ENCODE measurements at regions not wholly inside any gene's neighbourhood (a gene's known extent, or its start where the extent isn't known, plus 50 kb on each side); places are given as distances from the start of the nearest gene placed in this dataset.

DNA sequence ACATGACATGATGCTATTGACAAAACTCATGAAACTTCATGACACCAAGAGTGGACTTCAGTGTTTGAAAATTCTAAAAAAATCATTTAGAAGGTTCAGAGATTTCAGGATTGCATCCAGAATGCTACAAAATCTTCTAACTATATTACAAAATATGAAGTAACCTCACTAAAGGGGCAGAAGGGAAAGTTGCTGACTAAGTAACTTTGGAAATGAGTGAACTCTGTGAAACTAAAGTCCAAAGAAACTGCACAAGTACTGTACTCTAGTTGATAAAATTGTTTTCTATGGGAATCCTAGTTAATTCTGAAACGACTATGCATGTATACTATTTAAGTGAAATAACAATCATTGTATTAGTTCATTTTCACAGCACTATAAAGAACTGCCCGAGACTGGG, 184.4 kb downstream of the LYPLAL1 start:
- no peaks in the 10 kb centered on the region for H3K27me3 Mint-ChIP-seq
- no peaks in the 10 kb centered on the region for H3K36me3 Mint-ChIP-seq (ENCODE audit: low read depth)
- H3K27ac Mint-ChIP-seq, result no peak overlapping the region
- DNase-seq (no peak), ATAC-seq (no peak)
- no peaks in the 10 kb centered on the region for H3K4me1 Mint-ChIP-seq
- H3K4me3 Mint-ChIP-seq, result no peak overlapping the region
- no peaks in the 10 kb centered on the region for H3K9me3 ChIP-seq (ENCODE audit: control insufficient read depth, low read length, poor library complexity, severe bottlenecking)

GRCh38 chr1:219354962-219355361, 181.3 kb downstream of the LYPLAL1 start:
- DNase-seq (no peak), ATAC-seq (no peak)
- Mint-ChIP-seq H3K4me3 (no peak overlapping the region), H3K27me3 (no peaks in the 10 kb centered on the region), H3K27ac (no peak overlapping the region), H3K36me3 (ENCODE audit: low read depth) (no peaks in the 10 kb centered on the region), H3K4me1 (no peaks in the 10 kb centered on the region)
- H3K9me3 ChIP-seq (ENCODE audit: control insufficient read depth, low read length, poor library complexity, severe bottlenecking), result no peaks in the 10 kb centered on the region

DNA sequence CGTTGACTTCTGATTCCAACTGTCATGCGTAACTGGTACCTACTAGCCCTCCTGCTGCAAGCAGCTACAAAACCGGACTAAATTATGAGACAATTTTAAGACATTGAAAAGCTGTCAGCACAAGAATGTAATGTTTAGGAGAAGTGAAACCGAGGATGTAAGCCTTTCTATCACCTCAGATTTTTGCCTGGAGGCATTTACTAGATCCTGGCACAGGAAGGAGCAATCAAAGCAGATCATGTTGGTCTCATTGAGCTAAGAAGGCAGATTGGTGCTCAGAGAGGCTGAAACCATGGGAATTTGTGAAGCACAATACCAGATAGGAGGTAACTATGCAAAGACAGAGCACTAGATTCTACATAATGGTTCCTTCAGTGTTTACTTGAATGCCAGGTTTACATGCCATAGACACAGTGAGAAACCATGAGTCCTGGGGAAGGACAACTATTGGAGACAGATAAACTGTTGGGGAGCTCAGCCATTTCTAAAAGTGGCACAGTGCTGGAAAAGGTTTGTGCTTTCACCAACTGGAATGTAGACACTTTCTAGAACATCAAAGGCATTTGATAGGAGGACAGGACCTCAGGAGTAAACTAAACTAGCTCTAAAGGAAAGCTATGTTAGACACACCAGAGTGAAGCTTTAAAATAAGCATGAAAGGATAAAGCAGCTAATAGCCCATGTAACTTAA, 179.4 kb downstream of the LYPLAL1 start:
- H3K4me3 Mint-ChIP-seq, result no peak overlapping the region
- no peaks in the 10 kb centered on the region for H3K9me3 ChIP-seq (ENCODE audit: control insufficient read depth, low read length, poor library complexity, severe bottlenecking)
- no peak for ATAC-seq
- no peaks in the 10 kb centered on the region for H3K36me3 Mint-ChIP-seq (ENCODE audit: low read depth)
- H3K27ac Mint-ChIP-seq, result no peak overlapping the region
- H3K27me3 Mint-ChIP-seq, result no peaks in the 10 kb centered on the region
- no peak for DNase-seq
- no peaks in the 10 kb centered on the region for H3K4me1 Mint-ChIP-seq

DNA sequence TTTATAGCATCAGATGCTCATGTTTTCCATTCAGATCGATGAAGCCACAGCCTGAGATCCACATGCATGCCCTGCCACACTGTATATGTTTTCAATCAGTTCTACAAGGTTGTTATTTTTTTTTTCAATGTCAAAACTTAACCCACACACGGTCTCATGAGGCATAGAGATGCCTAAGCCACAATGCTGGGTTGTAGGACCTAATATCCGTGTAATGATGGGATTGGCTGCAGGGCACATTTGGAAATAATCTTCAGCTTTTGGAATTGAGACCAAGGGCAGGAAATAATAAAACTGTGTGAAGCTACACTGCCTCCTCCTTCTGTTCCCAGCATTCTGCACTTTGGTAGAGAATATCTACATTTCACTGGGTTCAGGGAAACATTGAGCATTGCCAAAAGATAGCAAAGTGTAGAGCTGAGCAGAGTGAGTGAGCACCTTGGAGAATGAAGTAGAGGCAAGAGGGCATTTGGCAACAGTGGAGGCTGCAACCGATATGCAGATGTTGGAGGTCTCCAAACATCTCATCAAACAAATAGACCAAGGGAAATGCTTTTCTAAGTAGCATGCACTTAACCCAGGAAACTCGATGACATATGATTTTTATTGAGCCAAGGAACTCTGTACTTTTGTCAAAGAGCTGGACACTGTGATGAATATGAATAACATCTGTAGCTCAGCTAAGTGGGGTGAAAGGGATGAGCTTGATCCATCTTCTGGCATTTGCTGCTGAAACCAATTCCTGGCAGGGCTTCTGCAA, 176.7 kb downstream of the LYPLAL1 start:
- Mint-ChIP-seq H3K4me3 (no peak overlapping the region), H3K27ac (no peak overlapping the region), H3K27me3 (no peaks in the 10 kb centered on the region), H3K36me3 (ENCODE audit: low read depth) (no peaks in the 10 kb centered on the region), H3K4me1 (no peaks in the 10 kb centered on the region)
- no peak for ATAC-seq
- no peaks in the 10 kb centered on the region for H3K9me3 ChIP-seq (ENCODE audit: control insufficient read depth, low read length, poor library complexity, severe bottlenecking)
- no peak for DNase-seq

DNA sequence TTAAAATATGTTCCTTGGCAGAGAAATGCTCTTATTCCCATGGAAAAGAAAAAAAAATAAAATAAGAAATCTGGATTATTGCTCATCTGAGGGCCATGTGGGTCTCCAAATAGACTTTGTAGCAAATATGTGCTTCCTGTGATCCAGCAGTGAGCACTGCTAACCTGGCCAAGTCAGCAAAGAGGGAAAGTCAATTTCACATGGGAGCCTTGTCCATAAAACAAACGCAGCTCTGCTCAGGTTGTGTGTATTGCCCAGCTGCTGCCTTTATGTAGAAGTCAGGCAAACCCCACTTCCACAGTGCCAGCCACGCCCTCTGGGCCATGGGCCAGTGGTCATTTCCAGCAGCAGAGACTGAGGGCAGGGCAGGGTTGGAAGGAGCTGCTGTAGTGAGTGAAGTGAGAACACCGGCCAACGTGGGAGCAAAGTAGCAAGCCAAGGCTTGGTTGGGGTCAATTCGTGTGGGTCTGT, 174.3 kb downstream of the LYPLAL1 start:
- H3K27me3 Mint-ChIP-seq, result no peaks in the 10 kb centered on the region
- H3K4me3 Mint-ChIP-seq, result no peak overlapping the region
- H3K27ac Mint-ChIP-seq, result no peak overlapping the region
- ATAC-seq (no peak), DNase-seq (no peak)
- H3K4me1 Mint-ChIP-seq, result no peaks in the 10 kb centered on the region
- peaks cover 2% of the 10 kb centered on the region for H3K36me3 Mint-ChIP-seq (ENCODE audit: low read depth)
- H3K9me3 ChIP-seq (ENCODE audit: control insufficient read depth, low read length, poor library complexity, severe bottlenecking), result no peaks in the 10 kb centered on the region

DNA sequence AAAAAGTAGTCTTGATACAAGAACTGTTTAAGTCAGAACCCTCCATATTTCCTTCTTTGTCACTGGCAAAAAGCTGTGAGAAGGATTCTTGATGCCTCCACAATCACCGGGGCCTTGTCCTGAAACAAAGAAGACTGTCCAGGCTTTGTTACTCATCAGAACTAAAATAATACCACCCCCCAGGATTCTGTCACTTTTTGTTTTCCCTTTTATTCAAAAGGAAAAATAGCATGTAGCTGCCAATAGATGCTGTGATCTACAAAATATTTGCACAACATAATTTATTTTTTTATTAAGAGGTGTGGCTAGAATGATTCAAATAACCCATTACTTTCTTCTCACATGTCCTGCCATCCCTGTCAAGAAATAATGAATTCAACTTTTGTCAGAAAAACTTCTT, 173.7 kb downstream of the LYPLAL1 start:
- Mint-ChIP-seq H3K4me3 (no peak overlapping the region), H3K27me3 (no peaks in the 10 kb centered on the region), H3K36me3 (ENCODE audit: low read depth) (peaks cover 2% of the 10 kb centered on the region), H3K4me1 (no peaks in the 10 kb centered on the region), H3K27ac (no peak overlapping the region)
- ATAC-seq (no peak), DNase-seq (no peak)
- no peaks in the 10 kb centered on the region for H3K9me3 ChIP-seq (ENCODE audit: control insufficient read depth, low read length, poor library complexity, severe bottlenecking)

DNA sequence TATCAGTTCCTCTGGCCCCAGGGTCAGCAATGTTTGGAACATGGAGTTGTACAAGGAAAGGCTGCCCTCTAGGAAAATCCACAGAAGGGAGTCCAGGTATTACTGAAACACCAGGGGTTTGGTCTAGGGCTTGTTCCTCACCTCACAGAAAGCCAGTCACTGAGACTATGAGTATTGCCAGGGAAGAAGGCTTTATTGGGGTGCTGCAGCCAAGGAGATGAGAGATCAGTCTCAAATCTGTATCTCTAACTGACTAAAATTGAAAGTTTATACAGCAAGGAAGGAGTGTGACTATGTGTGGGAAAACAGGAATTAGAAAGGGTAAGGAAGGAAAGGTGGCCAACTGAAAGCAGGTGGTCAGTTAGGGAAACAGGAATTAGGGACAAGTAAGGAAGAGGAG, 172.3 kb downstream of the LYPLAL1 start:
- ATAC-seq (no peak), DNase-seq (no peak)
- no peaks in the 10 kb centered on the region for H3K9me3 ChIP-seq (ENCODE audit: control insufficient read depth, low read length, poor library complexity, severe bottlenecking)
- peaks cover 2% of the 10 kb centered on the region for H3K36me3 Mint-ChIP-seq (ENCODE audit: low read depth)
- no peaks in the 10 kb centered on the region for H3K27me3 Mint-ChIP-seq
- no peak overlapping the region for H3K27ac Mint-ChIP-seq
- no peak overlapping the region for H3K4me3 Mint-ChIP-seq
- no peaks in the 10 kb centered on the region for H3K4me1 Mint-ChIP-seq

- Mint-ChIP-seq H3K27ac (no peak overlapping the region), H3K27me3 (no peaks in the 10 kb centered on the region), H3K4me1 (no peaks in the 10 kb centered on the region), H3K36me3 (ENCODE audit: low read depth) (peaks cover 2% of the 10 kb centered on the region), H3K4me3 (no peak overlapping the region)
- ATAC-seq (no peak), DNase-seq (no peak)
- H3K9me3 ChIP-seq (ENCODE audit: control insufficient read depth, low read length, poor library complexity, severe bottlenecking), result no peaks in the 10 kb centered on the region
These were observed 169.2 kb downstream of the LYPLAL1 start for GRCh38 chr1:219342836-219343235.

- H3K4me1 Mint-ChIP-seq, result no peaks in the 10 kb centered on the region
- no peak for ATAC-seq
- no peak for DNase-seq
- H3K27ac Mint-ChIP-seq, result no peak overlapping the region
- peaks cover 2% of the 10 kb centered on the region for H3K36me3 Mint-ChIP-seq (ENCODE audit: low read depth)
- no peak overlapping the region for H3K4me3 Mint-ChIP-seq
- H3K9me3 ChIP-seq (ENCODE audit: control insufficient read depth, low read length, poor library complexity, severe bottlenecking), result no peaks in the 10 kb centered on the region
- no peaks in the 10 kb centered on the region for H3K27me3 Mint-ChIP-seq
These were observed 167.1 kb downstream of the LYPLAL1 start for GRCh38 chr1:219340796-219341195.

GRCh38 chr1:219339466-219339865, 165.8 kb downstream of the LYPLAL1 start:
- no peak overlapping the region for H3K4me3 Mint-ChIP-seq
- H3K4me1 Mint-ChIP-seq, result no peaks in the 10 kb centered on the region
- H3K36me3 Mint-ChIP-seq (ENCODE audit: low read depth), result peaks cover 2% of the 10 kb centered on the region
- H3K27me3 Mint-ChIP-seq, result no peaks in the 10 kb centered on the region
- no peak for ATAC-seq
- no peak overlapping the region for H3K27ac Mint-ChIP-seq
- no peak for DNase-seq
- no peaks in the 10 kb centered on the region for H3K9me3 ChIP-seq (ENCODE audit: control insufficient read depth, low read length, poor library complexity, severe bottlenecking)

GRCh38 chr1:219337588-219337987, 163.9 kb downstream of the LYPLAL1 start:
- H3K9me3 ChIP-seq (ENCODE audit: control insufficient read depth, low read length, poor library complexity, severe bottlenecking), result no peaks in the 10 kb centered on the region
- H3K27me3 Mint-ChIP-seq, result no peaks in the 10 kb centered on the region
- H3K4me1 Mint-ChIP-seq, result no peaks in the 10 kb centered on the region
- no peak overlapping the region for H3K4me3 Mint-ChIP-seq
- H3K36me3 Mint-ChIP-seq (ENCODE audit: low read depth), result peaks cover 2% of the 10 kb centered on the region
- no peak overlapping the region for H3K27ac Mint-ChIP-seq
- ATAC-seq, result no peak
- no peak for DNase-seq

DNA sequence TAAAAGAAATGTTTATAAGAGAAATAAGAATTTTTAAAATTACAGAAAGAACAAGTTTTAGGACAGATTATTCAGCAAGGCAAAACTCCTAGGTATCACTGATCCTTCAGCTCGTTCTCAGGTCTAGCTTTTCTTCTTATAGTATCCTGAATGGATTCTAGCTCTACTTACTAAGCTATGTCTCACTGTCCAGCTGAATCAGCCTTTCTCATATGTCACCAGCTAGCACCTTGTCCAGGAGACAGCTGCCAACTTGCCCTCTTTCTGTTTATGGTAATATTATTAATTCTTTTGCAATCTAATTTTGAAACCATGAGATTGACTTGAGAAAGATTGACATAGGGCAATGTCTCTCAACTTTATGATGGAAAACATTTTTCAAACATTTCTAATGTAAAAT, 159.9 kb downstream of the LYPLAL1 start:
- H3K9me3 ChIP-seq (ENCODE audit: control insufficient read depth, low read length, poor library complexity, severe bottlenecking), result no peaks in the 10 kb centered on the region
- Mint-ChIP-seq H3K4me3 (no peak overlapping the region), H3K27me3 (no peaks in the 10 kb centered on the region), H3K27ac (no peak overlapping the region), H3K4me1 (no peaks in the 10 kb centered on the region), H3K36me3 (ENCODE audit: low read depth) (peaks cover 2% of the 10 kb centered on the region)
- no peak for DNase-seq
- no peak for ATAC-seq

DNA sequence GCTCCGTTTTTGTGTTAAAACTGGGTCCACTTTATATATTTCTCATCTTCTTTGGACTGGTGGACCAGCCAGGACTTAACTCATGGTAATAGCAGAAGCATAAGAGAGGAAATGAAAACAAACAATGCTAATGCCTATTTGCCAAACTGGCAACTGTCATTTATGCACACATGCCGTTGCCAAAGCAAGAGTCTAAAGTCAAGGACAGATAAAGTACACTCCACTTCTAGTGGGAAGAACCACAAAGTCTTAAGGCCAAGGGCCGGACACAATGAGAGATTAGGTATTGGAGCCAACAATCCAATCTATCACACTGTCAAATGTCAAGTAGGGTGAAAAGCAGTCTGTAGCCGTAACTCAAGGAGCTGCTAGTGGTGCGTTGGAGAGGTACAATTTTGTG, 157.7 kb downstream of the LYPLAL1 start:
- DNase-seq (no peak), ATAC-seq (no peak)
- Mint-ChIP-seq H3K4me3 (no peak overlapping the region), H3K27me3 (no peaks in the 10 kb centered on the region), H3K27ac (no peak overlapping the region), H3K4me1 (no peaks in the 10 kb centered on the region), H3K36me3 (ENCODE audit: low read depth) (peaks cover 2% of the 10 kb centered on the region)
- H3K9me3 ChIP-seq (ENCODE audit: control insufficient read depth, low read length, poor library complexity, severe bottlenecking), result no peaks in the 10 kb centered on the region

- no peak for DNase-seq
- Mint-ChIP-seq H3K27ac (no peak overlapping the region), H3K36me3 (ENCODE audit: low read depth) (peaks cover 2% of the 10 kb centered on the region), H3K27me3 (no peaks in the 10 kb centered on the region), H3K4me1 (no peaks in the 10 kb centered on the region), H3K4me3 (no peak overlapping the region)
- H3K9me3 ChIP-seq (ENCODE audit: control insufficient read depth, low read length, poor library complexity, severe bottlenecking), result no peaks in the 10 kb centered on the region
- ATAC-seq, result no peak
These were observed 157.0 kb downstream of the LYPLAL1 start for GRCh38 chr1:219330669-219331068.

Measured in T-helper 17 cell (primary cell).